ENCODE measurements at regions not wholly inside any gene's neighbourhood (a gene's known extent, or its start where the extent isn't known, plus 50 kb on each side); places are given as distances from the start of the nearest gene placed in this dataset.

- no peak for DNase-seq (ENCODE audit: low spot score)
These were observed 438.5 kb upstream of the RGMA start for GRCh38 chr15:93527374-93528050.

GRCh38 chr15:93524432-93524831, 435.4 kb upstream of the RGMA start:
- no peak for DNase-seq (ENCODE audit: low spot score)

GRCh38 chr15:93523481-93523880, 434.5 kb upstream of the RGMA start:
- no peak for DNase-seq (ENCODE audit: low spot score)

GRCh38 chr15:93520206-93520605, 431.2 kb upstream of the RGMA start:
- DNase-seq (ENCODE audit: low spot score), result no peak

GRCh38 chr15:93519599-93519998, 430.6 kb upstream of the RGMA start:
- no peak for DNase-seq (ENCODE audit: low spot score)

GRCh38 chr15:93517176-93517575, 428.2 kb upstream of the RGMA start:
- no peak for DNase-seq (ENCODE audit: low spot score)

GRCh38 chr15:93515256-93516051, 426.4 kb upstream of the RGMA start:
- no peak for DNase-seq (ENCODE audit: low spot score)

- no peak for DNase-seq (ENCODE audit: low spot score)
These were observed 417.6 kb upstream of the RGMA start for GRCh38 chr15:93506646-93507045.

GRCh38 chr15:93505506-93505905, 416.5 kb upstream of the RGMA start:
- no peak for DNase-seq (ENCODE audit: low spot score)

GRCh38 chr15:93501946-93502345, 412.9 kb upstream of the RGMA start:
- DNase-seq (ENCODE audit: low spot score), result no peak

- DNase-seq (ENCODE audit: low spot score), result no peak
These were observed 411.1 kb upstream of the RGMA start for GRCh38 chr15:93500155-93500554.

GRCh38 chr15:93497291-93497690, 408.3 kb upstream of the RGMA start:
- no peak for DNase-seq (ENCODE audit: low spot score)

- DNase-seq (ENCODE audit: low spot score), result no peak
These were observed 407.9 kb upstream of the RGMA start for GRCh38 chr15:93496888-93497287.

- DNase-seq (ENCODE audit: low spot score), result no peak
These were observed 407.0 kb upstream of the RGMA start for GRCh38 chr15:93495799-93496637.

- DNase-seq (ENCODE audit: low spot score), result no peak
These were observed 404.2 kb upstream of the RGMA start for GRCh38 chr15:93493172-93493571.

- DNase-seq (ENCODE audit: low spot score), result no peak
These were observed 402.3 kb upstream of the RGMA start for GRCh38 chr15:93491291-93491690.

GRCh38 chr15:93488296-93488713, 399.3 kb upstream of the RGMA start:
- no peak for DNase-seq (ENCODE audit: low spot score)

GRCh38 chr15:93486407-93487117, 397.6 kb upstream of the RGMA start:
- DNase-seq (ENCODE audit: low spot score), result no peak

GRCh38 chr15:93485438-93486327, 396.7 kb upstream of the RGMA start:
- no peak for DNase-seq (ENCODE audit: low spot score)

GRCh38 chr15:93483923-93484322, 394.9 kb upstream of the RGMA start:
- DNase-seq (ENCODE audit: low spot score), result no peak

GRCh38 chr15:93482731-93483130, 393.7 kb upstream of the RGMA start:
- no peak for DNase-seq (ENCODE audit: low spot score)

Data from activated CD4-positive, alpha-beta T cell treated with anti-CD3 and anti-CD28 coated beads, Interleukin-2, Interleukin-4, amounts not matched to agents 100 ng/mL and 50 ng/mL, durations not matched to agents 16 hours and 8 hours (primary cell).